Tibial nerve (tissue), 3 donors: ENCODE measurements at regions not wholly inside any gene's neighbourhood (a gene's known extent, or its start where the extent isn't known, plus 50 kb on each side); places are given as distances from the start of the nearest gene placed in this dataset.

ENCODE experiments used
- CTCF ChIP-seq, 5 experiments: fragments of 200-600 bp in 3 of 5; fragments of 450-650 bp in 2 of 5; sonication (generic) in 3 of 5; IDR thresholded peaks; one replicate each; pipeline ENCODE4 v1.5.1; 2016 to 2019; ENCODE audit warnings: antibody characterized with exemption in 5 of 5, mild to moderate bottlenecking in 3 of 5, moderate library complexity in 2 of 5
- POLR2A ChIP-seq, 2 donors: fragments of 450-650 bp; IDR thresholded peaks; one replicate each; pipeline ENCODE4 v1.6.1; 2017; ENCODE audit warnings: antibody characterized with exemption in 2 of 2, mild to moderate bottlenecking in 2 of 2, moderate library complexity in 2 of 2

GRCh38 chr6:28747631-28748157 lies 176.1 kb downstream of the TRIM27 start:
- TF ChIP-seq POLR2A (IDR thresholded peaks at IDR 0.05) (no peak), CTCF (IDR thresholded peaks at IDR 0.05) (no peak)
